Vagina (tissue), 2 donors: ENCODE measurements at regions not wholly inside any gene's neighbourhood (a gene's known extent, or its start where the extent isn't known, plus 50 kb on each side); places are given as distances from the start of the nearest gene placed in this dataset.

Source experiments
- CTCF ChIP-seq, 3 experiments: fragments of 450-650 bp in 2 of 3; fragments of 200-600 bp in 1 of 3; sonication (generic) in 1 of 3; IDR thresholded peaks; one replicate each; pipeline ENCODE4 v1.5.1; 2017 to 2019; ENCODE audit warnings: antibody characterized with exemption in 3 of 3, mild to moderate bottlenecking in 2 of 3, moderate library complexity in 2 of 3
- POLR2AphosphoS5 ChIP-seq, 2 donors: sonication (generic); formaldehyde crosslinking; IDR thresholded peaks; one replicate each; pipeline ENCODE4 v1.9.0; 2017; ENCODE audit warnings: antibody characterized with exemption in 2 of 2, mild to moderate bottlenecking in 2 of 2, low read depth in 1 of 2; ENCODE audit not compliant: insufficient read depth in 1 of 2

GRCh38 chr4:85125688-85126087, 159.2 kb upstream of the WDFY3 start:
- TF ChIP-seq CTCF (IDR thresholded peaks at IDR 0.05) (no peak), POLR2AphosphoS5 (IDR thresholded peaks at IDR 0.05; ENCODE audit: insufficient read depth in 1 of 2, low read depth in 1 of 2) (no peak)
